H1 (cell line): ENCODE measurements at regions not wholly inside any gene's neighbourhood (a gene's known extent, or its start where the extent isn't known, plus 50 kb on each side); places are given as distances from the start of the nearest gene placed in this dataset.

Experiments
- CTCF ChIA-PET: fragments of 300-600 bp; sonication (Branson Sonifier 250); formaldehyde crosslinking; loops from one replicate; lab custom pipeline; 2021; ENCODE audit not compliant: partially characterized antibody; lab: Charles Lee
- POLR2A ChIA-PET: fragments of 300-600 bp; sonication (Branson Sonifier 250); formaldehyde crosslinking; loops from one replicate; lab custom pipeline; 2021; ENCODE audit warnings: inconsistent platforms; ENCODE audit not compliant: partially characterized antibody; lab: Charles Lee
- DNase-seq, 2 experiments: peaks; one replicate each; pipeline versions ENCODE4 v3.0.0 to v3.0.0-alpha.2; 2010 to 2022; ENCODE audit warnings: low spot score in 2 of 2, low read depth in 1 of 2, mixed read lengths in 1 of 2
- FAIRE-seq: peaks from 2 replicates; lab custom pipeline; 2011; peaks lifted over from hg19 to GRCh38; lab: Jason Lieb, UNC
- H2AFZ ChIP-seq: 2 replicates; pipeline ENCODE4 v1.8.1; 2012; ENCODE audit warnings: low read length, inconsistent platforms
- H2AK5ac ChIP-seq: 2 replicates; pipeline ENCODE4 v1.6.1; 2013; ENCODE audit warnings: low read depth, low read length
- H2BK120ac ChIP-seq: replicated peaks from 2 replicates; pipeline ENCODE3; 2013; ENCODE audit warnings: low read depth, low read length, inconsistent platforms
- H2BK12ac ChIP-seq: 2 replicates; pipeline ENCODE4 v1.6.1; 2013; ENCODE audit warnings: low read depth, low read length
- H2BK15ac ChIP-seq: 2 replicates; pipeline ENCODE4 v1.6.1; 2013; ENCODE audit warnings: low read length
- H2BK20ac ChIP-seq: 2 replicates; pipeline ENCODE4 v1.6.1; 2013; ENCODE audit warnings: low read length
- H2BK5ac ChIP-seq: 2 replicates; pipeline ENCODE4 v1.6.1; 2013; ENCODE audit warnings: low read depth, low read length
- H3K14ac ChIP-seq: 2 replicates; pipeline ENCODE4 v1.6.1; 2013; ENCODE audit warnings: inconsistent platforms; ENCODE audit not compliant: insufficient read length
- H3K18ac ChIP-seq: 2 replicates; pipeline ENCODE4 v1.6.1; 2013; ENCODE audit warnings: low read length; ENCODE audit errors: extremely low read depth
- H3K23ac ChIP-seq: 2 replicates; pipeline ENCODE4 v1.6.1; 2013; ENCODE audit warnings: inconsistent platforms; ENCODE audit not compliant: insufficient read length
- H3K23me2 ChIP-seq: 2 replicates; pipeline ENCODE4 v1.6.1; 2013; ENCODE audit warnings: low read depth, low read length
- H3K27ac ChIP-seq: 2 replicates; pipeline ENCODE4 v1.6.1; 2011; ENCODE audit warnings: low read depth, low read length, inconsistent platforms
- H3K27me3 ChIP-seq, 4 experiments: replicated peaks in 1 of 4; 1 replicate in 1 of 4; 2 replicates in 3 of 4; pipeline versions ENCODE4 v1.6.1 to v1.8.1; 2011 to 2013; ENCODE audit warnings: low read length in 3 of 4, mild to moderate bottlenecking in 3 of 4, inconsistent platforms in 2 of 4, mixed read lengths in 2 of 4, moderate library complexity in 1 of 4; ENCODE audit not compliant: control insufficient read depth in 3 of 4, insufficient read depth in 3 of 4; ENCODE audit errors: extremely low read depth in 1 of 4
- H3K36me3 ChIP-seq, 4 experiments: 2 replicates each; pipeline versions ENCODE4 v1.6.1 to v1.8.1; 2011 to 2013; ENCODE audit warnings: mild to moderate bottlenecking in 4 of 4, low read length in 3 of 4, moderate library complexity in 2 of 4, control low read depth in 1 of 4, inconsistent platforms in 1 of 4; ENCODE audit not compliant: insufficient read depth in 4 of 4, control insufficient read depth in 2 of 4
- H3K4ac ChIP-seq: replicated peaks from 2 replicates; pipeline ENCODE3; 2013; ENCODE audit warnings: low read length, low read depth, mixed read lengths, inconsistent platforms; ENCODE audit not compliant: insufficient read length
- H3K4me1 ChIP-seq, 4 experiments: replicated peaks in 1 of 4; 1 replicate in 1 of 4; 2 replicates in 3 of 4; pipeline versions ENCODE4 v1.6.1 to v1.8.1; 2011 to 2013; ENCODE audit warnings: low read length in 3 of 4, inconsistent platforms in 2 of 4, mixed read lengths in 1 of 4; ENCODE audit not compliant: insufficient read depth in 4 of 4, control insufficient read depth in 3 of 4
- H3K4me2 ChIP-seq, 2 experiments: 2 replicates each; pipeline versions ENCODE4 v1.6.1 to v1.8.1; 2011 to 2013; ENCODE audit warnings: low read depth in 2 of 2, low read length in 2 of 2, control low read depth in 1 of 2, inconsistent platforms in 1 of 2, mild to moderate bottlenecking in 1 of 2; ENCODE audit not compliant: insufficient read depth in 1 of 2
- H3K4me3 ChIP-seq, 4 experiments: fragments of 200-600, 300-600 bp in 1 of 4; sonication (generic), shearing (Covaris generic), sonication (Bioruptor Twin) in 1 of 4; 2 replicates each; pipeline versions ENCODE4 v1.5.1 to v1.8.1; 2011 to 2016; ENCODE audit warnings: low read length in 4 of 4, low read depth in 3 of 4, control low read depth in 2 of 4, inconsistent platforms in 2 of 4, mild to moderate bottlenecking in 2 of 4, mixed read lengths in 1 of 4, moderate library complexity in 1 of 4; ENCODE audit not compliant: insufficient read depth in 2 of 4; ENCODE audit errors: extremely low read depth in 1 of 4
- H3K56ac ChIP-seq: replicated peaks from 2 replicates; pipeline ENCODE3; 2013; ENCODE audit warnings: low read depth, mild to moderate bottlenecking, mixed read lengths, low read length, inconsistent platforms; ENCODE audit not compliant: insufficient read length
- H3K79me1 ChIP-seq: 2 replicates; pipeline ENCODE4 v1.6.1; 2013; ENCODE audit warnings: low read depth, low read length, control low read depth
- H3K79me2 ChIP-seq, 2 experiments: 2 replicates each; pipeline versions ENCODE4 v1.6.1 to v1.8.1; 2012 to 2013; ENCODE audit warnings: low read length in 2 of 2, mild to moderate bottlenecking in 2 of 2, inconsistent platforms in 1 of 2; ENCODE audit not compliant: insufficient read depth in 2 of 2, control insufficient read depth in 1 of 2
- H3K9ac ChIP-seq, 4 experiments: replicated peaks in 1 of 4; 1 replicate in 1 of 4; 2 replicates in 3 of 4; pipeline versions ENCODE4 v1.6.1 to v1.8.1; 2011 to 2013; ENCODE audit warnings: low read depth in 3 of 4, low read length in 3 of 4, control low read depth in 2 of 4, mild to moderate bottlenecking in 2 of 4, moderate library complexity in 2 of 4, inconsistent platforms in 1 of 4; ENCODE audit errors: extremely low read depth in 1 of 4
- H3K9me3 ChIP-seq, 2 experiments: 2 replicates each; pipeline versions ENCODE4 v1.6.1 to v1.8.1; 2012 to 2013; ENCODE audit warnings: mild to moderate bottlenecking in 2 of 2, moderate library complexity in 2 of 2, control low read depth in 1 of 2, inconsistent platforms in 1 of 2, low read depth in 1 of 2, low read length in 1 of 2, mixed read lengths in 1 of 2; ENCODE audit not compliant: insufficient read depth in 2 of 2
- H4K20me1 ChIP-seq, 2 experiments: replicated peaks in 1 of 2; 2 replicates each; pipeline versions ENCODE3 to v1.8.1; 2011 to 2013; ENCODE audit warnings: inconsistent platforms in 2 of 2, low read length in 2 of 2, mild to moderate bottlenecking in 1 of 2; ENCODE audit not compliant: insufficient read depth in 2 of 2, control insufficient read depth in 1 of 2
- H4K5ac ChIP-seq: 2 replicates; pipeline ENCODE4 v1.6.1; 2013; ENCODE audit warnings: low read length, low read depth, mixed read lengths, inconsistent platforms; ENCODE audit not compliant: insufficient read length
- H4K8ac ChIP-seq: 2 replicates; pipeline ENCODE4 v1.8.0; 2013; ENCODE audit warnings: mild to moderate bottlenecking, moderate library complexity, low read length, inconsistent platforms; ENCODE audit not compliant: insufficient read depth; ENCODE audit errors: extremely low read depth
- H4K91ac ChIP-seq: replicated peaks from 2 replicates; pipeline ENCODE3; 2013; ENCODE audit warnings: low read length, mixed read lengths, inconsistent platforms; ENCODE audit not compliant: insufficient read length
- BCL11A ChIP-seq, 2 experiments: IDR thresholded peaks; one replicate each; pipeline ENCODE4 v1.6.1; 2011; ENCODE audit warnings: low read depth in 2 of 2, low read length in 2 of 2, mild to moderate bottlenecking in 2 of 2
- CBX5 ChIP-seq: fragments of 300-800, 300-1000 bp; sonication (generic); IDR thresholded peaks from 2 replicates; pipeline ENCODE4 v1.7.1; 2016; ENCODE audit warnings: antibody characterized with exemption, low read length, low read depth
- CTBP2 ChIP-seq: IDR thresholded peaks from 2 replicates; pipeline ENCODE4 v1.7.0; 2011; ENCODE audit warnings: borderline replicate concordance, mild to moderate bottlenecking, moderate library complexity, mixed read lengths, low read length; ENCODE audit not compliant: insufficient read depth, insufficient read length
- EZH2 ChIP-seq: fragments of 200-600 bp; sonication (generic); IDR thresholded peaks from 2 replicates; pipeline ENCODE4 v1.7.1; 2012; ENCODE audit warnings: low read depth, mild to moderate bottlenecking, moderate library complexity, low read length, inconsistent platforms; ENCODE audit not compliant: severe bottlenecking
- GTF2F1 ChIP-seq: IDR thresholded peaks from 2 replicates; pipeline ENCODE4 v1.6.1; 2012; ENCODE audit warnings: low read depth, low read length, improper control_type of control experiment, borderline replicate concordance
- HDAC2 ChIP-seq, 2 experiments: fragments of 300-600 bp in 1 of 2; sonication (generic) in 1 of 2; IDR thresholded peaks; 2 replicates each; pipeline ENCODE4 v1.6.1; 2011 to 2012; ENCODE audit warnings: low read depth in 2 of 2, low read length in 2 of 2, mild to moderate bottlenecking in 2 of 2, moderate library complexity in 2 of 2, borderline replicate concordance in 1 of 2, inconsistent platforms in 1 of 2
- JUND ChIP-seq: IDR thresholded peaks from 2 replicates; pipeline ENCODE4 v1.6.1; 2011; ENCODE audit warnings: mild to moderate bottlenecking, improper control_type of control experiment, low read length
- KDM1A ChIP-seq: fragments of 200-600, 300-600 bp; sonication (generic); IDR thresholded peaks from 2 replicates; pipeline ENCODE4 v1.7.1; 2016; ENCODE audit warnings: mild to moderate bottlenecking, low read length, borderline replicate concordance
- KDM5A ChIP-seq: fragments of 200-600 bp; IDR thresholded peaks from 2 replicates; pipeline ENCODE4 v1.7.1; 2012; ENCODE audit warnings: mild to moderate bottlenecking, low read length, inconsistent platforms, mixed read lengths
- POU5F1 ChIP-seq: IDR thresholded peaks from 2 replicates; pipeline ENCODE4 v1.6.1; 2011; ENCODE audit warnings: low read depth, mild to moderate bottlenecking, low read length, moderate library complexity
- RNF2 ChIP-seq: fragments of 200-900, 300-1000 bp; sonication (generic); IDR thresholded peaks from 2 replicates; pipeline ENCODE4 v1.7.1; 2016; ENCODE audit warnings: borderline replicate concordance, low read depth, mild to moderate bottlenecking, antibody characterized with exemption, low read length; ENCODE audit not compliant: poor library complexity, severe bottlenecking; ENCODE audit errors: missing control alignments
- RXRA ChIP-seq: IDR thresholded peaks from 2 replicates; pipeline ENCODE4 v1.6.1; 2011; ENCODE audit warnings: low read depth, mild to moderate bottlenecking, low read length, moderate library complexity; ENCODE audit not compliant: insufficient read depth
- SAP30 ChIP-seq: fragments of 300-600 bp; sonication (generic); IDR thresholded peaks from 2 replicates; pipeline ENCODE4 v1.7.1; 2012; ENCODE audit warnings: low read length, moderate library complexity, mild to moderate bottlenecking, inconsistent platforms; ENCODE audit not compliant: insufficient read depth, insufficient replicate concordance
- YY1 ChIP-seq: IDR thresholded peaks from 2 replicates; pipeline ENCODE4 v1.6.1; 2011; ENCODE audit warnings: low read depth, mild to moderate bottlenecking, low read length
- WGBS, 2 experiments: shearing (Covaris generic) in 1 of 2; methylation state at CpG; one replicate each; pipeline versions ENCODE4 v1.1.6 to v1.1.7; 2013 to 2015; ENCODE audit warnings: low lambda C conversion rate in 2 of 2, mixed read lengths in 2 of 2, inconsistent platforms in 1 of 2, low coverage in 1 of 2, missing lambda C conversion rate in 1 of 2; ENCODE audit not compliant: insufficient replicate concordance in 2 of 2, insufficient coverage in 1 of 2, insufficient read length in 1 of 2; ENCODE audit errors: extremely low coverage in 1 of 2, missing lambda C conversion rate in 1 of 2; 5-methylcytosine and 5-hydroxymethylcytosine counted together

DNA sequence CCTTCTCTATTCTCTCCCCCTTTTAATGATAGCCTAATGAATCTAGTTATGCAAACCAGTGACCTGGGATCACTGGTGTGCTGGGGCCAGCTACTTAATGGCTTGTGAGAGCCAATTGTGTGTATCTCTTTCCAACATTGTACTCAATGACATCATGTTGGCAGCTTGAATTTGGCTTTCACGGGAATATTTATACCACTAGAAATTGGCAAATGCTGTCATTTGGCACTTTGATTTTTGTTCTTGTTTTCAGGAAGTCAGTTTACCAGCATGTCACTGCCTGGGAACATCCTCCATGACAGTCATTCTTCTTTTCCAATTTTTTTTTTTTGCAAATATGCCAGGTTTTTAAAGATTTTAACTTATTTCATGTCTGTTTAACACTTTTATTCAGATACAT lies 1685.3 kb downstream of the STIM2 start:
- no peak overlapping the region for H4K8ac ChIP-seq
- H3K79me1 ChIP-seq: no peaks in the 10 kb centered on the region
- H3K36me3 ChIP-seq: no peaks in the 10 kb centered on the region
- H2AFZ ChIP-seq: no peak overlapping the region
- H2BK20ac ChIP-seq: no peak overlapping the region
- H3K14ac ChIP-seq: no peak overlapping the region
- FAIRE-seq (no peak), DNase-seq (no peak)
- H3K27me3 ChIP-seq: no peaks in the 10 kb centered on the region
- no peak overlapping the region for H2AK5ac ChIP-seq
- no peak overlapping the region for H2BK12ac ChIP-seq
- no peak overlapping the region for H3K9ac ChIP-seq
- ChIA-PET POLR2A (no interaction called here), CTCF (interaction anchor here (0.6 kb wide), 1 partner anchor 1854 kb away, joined by 4 read pairs; no protein-coding TSS in a partner anchor)
- no peak overlapping the region for H3K56ac ChIP-seq
- no peak overlapping the region for H2BK5ac ChIP-seq
- no peak overlapping the region for H3K18ac ChIP-seq
- no peak overlapping the region for H3K27ac ChIP-seq
- no peak overlapping the region for H4K5ac ChIP-seq
- no peak overlapping the region for H3K4me2 ChIP-seq
- no peaks in the 10 kb centered on the region for H3K9me3 ChIP-seq
- no peak overlapping the region for H3K23ac ChIP-seq
- no peaks in the 10 kb centered on the region for H3K23me2 ChIP-seq
- no peak overlapping the region for H2BK120ac ChIP-seq
- H3K4me3 ChIP-seq: no peak overlapping the region
- no peaks in the 10 kb centered on the region for H4K20me1 ChIP-seq
- no peak overlapping the region for H3K4ac ChIP-seq
- no peak overlapping the region for H4K91ac ChIP-seq
- peaks cover 0 to 3% (median 0%) of the 10 kb centered on the region in 4 experiments; a peak in 1 of 7 replicates for H3K4me1 ChIP-seq
- H3K79me2 ChIP-seq: no peaks in the 10 kb centered on the region
- WGBS, 2 experiments: 96% methylated on average over 1 of the region's 1 CpG; no CpG with 5 or more reads in 1 of the 2 experiments
- H2BK15ac ChIP-seq: no peak overlapping the region
- no peak for TF ChIP-seq CBX5
- TF ChIP-seq POU5F1: no peak
- TF ChIP-seq HDAC2 (IDR thresholded peaks at IDR 0.05; ENCODE audit: borderline replicate concordance in 1 of 2, low read depth in 2 of 2, low read length in 2 of 2): no peak
- no peak for TF ChIP-seq RXRA
- TF ChIP-seq CTBP2: no peak
- TF ChIP-seq SAP30: no peak
- TF ChIP-seq KDM5A: no peak
- TF ChIP-seq KDM1A: no peak
- no peak for TF ChIP-seq BCL11A (IDR thresholded peaks at IDR 0.05; ENCODE audit: low read depth in 2 of 2, low read length in 2 of 2)
- no peak for TF ChIP-seq YY1
- TF ChIP-seq EZH2: no peak
- no peak for TF ChIP-seq GTF2F1
- TF ChIP-seq JUND: no peak
- TF ChIP-seq RNF2: no peak
